Upper lobe of left lung (tissue), 4 donors: ENCODE measurements at regions not wholly inside any gene's neighbourhood (a gene's known extent, or its start where the extent isn't known, plus 50 kb on each side); places are given as distances from the start of the nearest gene placed in this dataset.

Experiments
- CTCF ChIP-seq, 6 experiments: fragments of 450-650 bp in 4 of 6; fragments of 200-600 bp in 2 of 6; sonication (generic) in 2 of 6; IDR thresholded peaks; one replicate each; pipeline ENCODE4 v1.5.1; 2016 to 2019; ENCODE audit warnings: antibody characterized with exemption in 6 of 6
- EP300 ChIP-seq, 4 donors: sonication (generic); formaldehyde crosslinking; IDR thresholded peaks; one replicate each; pipeline ENCODE4 v1.5.1; 2017; ENCODE audit warnings: antibody characterized with exemption in 4 of 4, control low read depth in 2 of 4
- POLR2A ChIP-seq, 4 donors: fragments of 450-650 bp; IDR thresholded peaks; one replicate each; pipeline ENCODE4 v1.5.1; 2016 to 2017; ENCODE audit warnings: antibody characterized with exemption in 4 of 4, mild to moderate bottlenecking in 2 of 4
- POLR2AphosphoS5 ChIP-seq, 2 donors: sonication (generic); formaldehyde crosslinking; IDR thresholded peaks; one replicate each; pipeline ENCODE4 v1.5.1; 2017; ENCODE audit warnings: antibody characterized with exemption in 2 of 2

- TF ChIP-seq CTCF (IDR thresholded peaks at IDR 0.05) (no peak), POLR2A (IDR thresholded peaks at IDR 0.05) (no peak), POLR2AphosphoS5 (IDR thresholded peaks at IDR 0.05) (no peak), EP300 (IDR thresholded peaks at IDR 0.05) (no peak)
These were observed 182.1 kb downstream of the NECTIN3 start for GRCh38 chr3:111253733-111254132.
